ENCODE measurements at regions not wholly inside any gene's neighbourhood (a gene's known extent, or its start where the extent isn't known, plus 50 kb on each side); places are given as distances from the start of the nearest gene placed in this dataset.

DNA sequence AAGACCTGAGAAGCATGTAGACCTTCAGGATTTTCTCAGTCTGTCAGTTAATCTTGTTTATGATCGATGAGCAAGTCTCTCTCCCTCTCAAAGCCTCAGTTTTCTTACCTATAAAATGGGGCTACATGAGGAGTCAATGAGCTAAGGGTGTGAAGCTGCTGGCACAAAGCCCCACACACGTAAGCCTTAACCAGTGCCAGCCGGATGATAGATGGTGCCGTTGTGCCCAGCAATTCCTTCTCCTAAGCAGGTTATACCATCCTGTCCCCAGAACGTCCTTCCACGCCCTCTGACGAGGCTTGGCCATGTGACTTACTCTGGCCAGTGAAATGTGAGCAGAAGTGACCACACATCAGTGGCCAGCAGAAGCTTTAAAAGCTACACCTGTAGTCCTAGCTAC lies 179.0 kb downstream of the C9orf50 start:
- TF ChIP-seq, protein P1, sequence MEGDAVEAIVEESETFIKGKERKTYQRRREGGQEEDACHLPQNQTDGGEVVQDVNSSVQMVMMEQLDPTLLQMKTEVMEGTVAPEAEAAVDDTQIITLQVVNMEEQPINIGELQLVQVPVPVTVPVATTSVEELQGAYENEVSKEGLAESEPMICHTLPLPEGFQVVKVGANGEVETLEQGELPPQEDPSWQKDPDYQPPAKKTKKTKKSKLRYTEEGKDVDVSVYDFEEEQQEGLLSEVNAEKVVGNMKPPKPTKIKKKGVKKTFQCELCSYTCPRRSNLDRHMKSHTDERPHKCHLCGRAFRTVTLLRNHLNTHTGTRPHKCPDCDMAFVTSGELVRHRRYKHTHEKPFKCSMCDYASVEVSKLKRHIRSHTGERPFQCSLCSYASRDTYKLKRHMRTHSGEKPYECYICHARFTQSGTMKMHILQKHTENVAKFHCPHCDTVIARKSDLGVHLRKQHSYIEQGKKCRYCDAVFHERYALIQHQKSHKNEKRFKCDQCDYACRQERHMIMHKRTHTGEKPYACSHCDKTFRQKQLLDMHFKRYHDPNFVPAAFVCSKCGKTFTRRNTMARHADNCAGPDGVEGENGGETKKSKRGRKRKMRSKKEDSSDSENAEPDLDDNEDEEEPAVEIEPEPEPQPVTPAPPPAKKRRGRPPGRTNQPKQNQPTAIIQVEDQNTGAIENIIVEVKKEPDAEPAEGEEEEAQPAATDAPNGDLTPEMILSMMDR (conservative IDR thresholded peaks at IDR 0.05; ENCODE audit: low read depth, low read length), result no peak
- no peak for TF ChIP-seq EZH2 (IDR thresholded peaks at IDR 0.05; ENCODE audit: borderline replicate concordance, low read depth, low read length, poor library complexity, severe bottlenecking)
